ENCODE measurements at regions not wholly inside any gene's neighbourhood (a gene's known extent, or its start where the extent isn't known, plus 50 kb on each side); places are given as distances from the start of the nearest gene placed in this dataset.

DNA sequence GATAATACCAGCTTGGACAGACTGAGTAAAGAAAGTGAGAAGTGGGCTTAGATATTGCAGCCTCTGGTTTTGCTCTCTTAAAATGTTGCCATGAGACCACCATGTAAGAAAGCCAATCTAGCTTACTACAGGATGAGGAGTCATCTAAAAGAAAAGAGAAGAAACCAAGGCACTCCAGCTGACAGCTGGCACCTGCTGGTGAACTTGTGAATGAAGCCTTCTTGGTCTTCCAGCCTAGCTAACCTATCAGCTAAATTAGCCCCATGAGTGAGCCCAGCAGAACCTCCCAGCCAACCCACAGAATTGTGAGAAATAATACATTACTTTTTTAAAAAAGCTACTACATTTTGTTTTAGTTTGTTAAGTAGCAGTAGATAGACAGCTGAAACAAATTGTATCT is 154.5 kb upstream of the QRFPR start:
- no peak for DNase-seq
- intact Hi-C loops (cut with DNase I), result no loop called here

DNA sequence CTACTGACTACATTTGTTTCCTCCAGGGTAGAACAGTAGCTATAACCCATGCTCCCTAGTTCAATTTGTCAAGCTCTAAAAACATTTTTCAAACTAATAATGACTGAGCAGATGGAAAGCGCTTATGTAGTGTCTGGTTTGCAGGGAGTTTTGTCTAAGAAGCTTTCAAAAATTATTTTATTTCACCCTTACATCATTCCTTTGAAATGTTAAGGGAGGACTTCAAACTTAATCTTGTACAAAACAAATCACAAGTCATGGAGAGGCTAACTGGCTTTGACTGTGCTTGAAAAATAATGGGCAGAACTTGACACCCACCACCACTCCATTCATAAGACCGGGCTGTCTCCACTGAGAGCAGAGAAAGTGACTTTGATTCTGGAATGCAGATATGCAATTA is 153.4 kb upstream of the QRFPR start:
- DNase-seq, result no peak
- intact Hi-C loops (cut with DNase I), result no loop called here

- no peak for DNase-seq
- intact Hi-C loops (cut with DNase I), result no loop called here
Measured at GRCh38 chr4:121526509-121526908, 145.7 kb upstream of the QRFPR start.

GRCh38 chr4:121519236-121519838 is 138.5 kb upstream of the QRFPR start:
- intact Hi-C loops (cut with DNase I), result no loop called here
- DNase-seq, result no peak

DNA sequence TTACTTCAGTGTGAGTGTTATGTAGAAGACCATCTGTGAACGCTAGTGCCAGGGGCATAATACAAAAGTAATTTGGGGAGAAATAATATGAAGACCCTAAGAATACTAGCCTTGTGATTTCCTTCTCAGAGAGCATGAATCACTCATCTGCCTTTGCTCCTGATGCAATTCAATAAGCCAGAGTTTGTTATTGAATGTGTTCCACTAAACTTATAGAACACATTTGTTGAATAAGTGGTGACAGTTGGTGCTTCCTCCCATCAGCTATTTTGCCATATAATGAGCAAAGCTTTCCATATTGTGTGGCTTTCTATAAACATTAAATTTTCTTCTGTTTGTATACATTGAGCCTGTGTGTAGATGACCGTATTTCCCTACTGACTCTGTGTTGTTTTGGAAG is 136.4 kb upstream of the QRFPR start:
- DNase-seq, result no peak
- intact Hi-C loops (cut with DNase I), result no loop called here

DNA sequence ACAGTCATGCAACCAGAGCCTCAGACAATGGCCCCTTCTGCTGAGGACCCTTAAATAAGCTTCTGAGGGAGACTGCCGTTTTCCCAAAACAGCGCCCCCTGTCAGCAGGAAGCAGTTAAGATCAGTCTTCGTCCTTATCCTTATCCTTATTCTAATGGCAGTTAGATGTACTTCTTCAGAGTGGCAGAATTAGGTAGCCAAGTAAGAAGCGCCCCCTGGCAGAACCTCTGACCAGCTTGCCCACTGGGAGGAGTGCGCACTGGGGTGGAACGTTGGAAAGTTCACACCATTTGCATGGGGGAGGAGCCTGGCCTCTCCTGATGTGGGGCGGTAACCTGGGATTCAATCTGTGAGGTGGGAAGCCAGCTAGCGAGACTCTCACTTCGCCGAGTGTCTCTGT is 133.6 kb upstream of the QRFPR start:
- DNase-seq, result no peak
- intact Hi-C loops (cut with DNase I), result no loop called here

DNA sequence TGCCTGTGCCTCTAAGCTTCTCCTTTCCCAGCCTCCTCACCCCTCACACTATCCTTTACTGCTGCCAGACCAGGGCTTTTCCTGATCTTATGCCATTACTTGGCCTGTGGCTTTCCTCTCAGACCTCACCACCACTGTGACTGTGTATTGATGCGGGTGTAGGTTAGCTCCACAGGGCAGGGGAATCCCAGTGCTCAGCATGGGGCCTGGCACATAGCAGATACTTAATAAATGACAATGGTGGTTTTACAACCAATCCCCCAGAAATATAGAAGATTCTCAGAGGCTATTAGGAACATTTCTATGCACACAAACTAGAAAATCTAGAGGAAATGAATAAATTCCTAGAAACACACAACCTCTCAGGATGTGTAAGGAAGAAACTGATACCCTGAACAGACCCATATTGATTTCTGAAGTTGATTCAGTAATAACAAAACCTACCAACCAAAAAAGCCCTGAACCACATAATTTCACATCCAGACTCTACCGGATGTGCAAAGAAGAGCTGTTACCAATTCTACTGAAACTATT is 129.6 kb upstream of the QRFPR start:
- intact Hi-C loops (cut with DNase I), result no loop called here
- DNase-seq, result no peak

GRCh38 chr4:121485190-121485804 is 104.5 kb upstream of the QRFPR start:
- no peak for DNase-seq
- intact Hi-C loops (cut with DNase I), result no loop called here

DNA sequence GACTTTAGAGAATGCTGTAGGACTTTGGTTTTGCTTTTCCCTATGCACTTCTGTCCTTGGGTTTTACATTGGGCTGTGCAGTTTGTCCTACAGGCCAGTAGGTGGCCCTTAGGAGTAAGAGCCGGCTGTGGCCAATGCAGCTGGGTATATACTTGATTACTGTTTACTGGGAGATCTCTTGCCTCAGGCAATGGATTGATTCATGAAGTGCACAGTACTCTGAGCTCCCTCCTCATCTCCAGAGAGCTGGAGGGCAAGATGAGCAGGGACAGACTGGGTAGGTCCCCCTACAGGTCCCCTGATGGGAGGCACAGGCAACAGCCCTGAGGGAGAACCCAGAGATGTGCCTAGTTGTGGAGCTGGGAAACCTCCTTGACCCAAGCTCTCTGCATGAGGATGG is 103.8 kb upstream of the QRFPR start:
- intact Hi-C loops (cut with DNase I), result no loop called here
- no peak for DNase-seq

DNA sequence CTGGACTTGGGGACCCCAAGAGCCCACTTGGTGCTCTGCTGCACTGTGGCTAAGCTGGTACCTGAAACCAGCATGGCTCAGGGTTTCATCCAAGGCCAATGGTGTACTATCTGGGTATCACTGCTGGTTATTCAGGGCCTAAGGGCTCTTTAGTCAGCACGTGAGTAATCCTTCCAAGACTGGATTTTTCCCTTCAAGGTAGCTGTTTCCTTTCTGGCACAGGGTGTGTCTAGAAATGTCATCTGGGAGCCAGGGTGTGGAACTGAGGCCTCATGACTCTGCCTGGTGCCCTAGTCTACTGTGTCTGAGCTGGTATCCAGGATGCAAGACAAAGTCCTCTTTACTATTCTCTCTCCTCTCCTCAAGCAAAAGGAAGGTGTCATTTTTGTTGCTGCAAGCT is 99.0 kb upstream of the QRFPR start:
- no peak for DNase-seq
- intact Hi-C loops (cut with DNase I), result no loop called here

- no peak for DNase-seq
- intact Hi-C loops (cut with DNase I), result no loop called here
Measured at GRCh38 chr4:121477480-121477879, 96.7 kb upstream of the QRFPR start.

DNA sequence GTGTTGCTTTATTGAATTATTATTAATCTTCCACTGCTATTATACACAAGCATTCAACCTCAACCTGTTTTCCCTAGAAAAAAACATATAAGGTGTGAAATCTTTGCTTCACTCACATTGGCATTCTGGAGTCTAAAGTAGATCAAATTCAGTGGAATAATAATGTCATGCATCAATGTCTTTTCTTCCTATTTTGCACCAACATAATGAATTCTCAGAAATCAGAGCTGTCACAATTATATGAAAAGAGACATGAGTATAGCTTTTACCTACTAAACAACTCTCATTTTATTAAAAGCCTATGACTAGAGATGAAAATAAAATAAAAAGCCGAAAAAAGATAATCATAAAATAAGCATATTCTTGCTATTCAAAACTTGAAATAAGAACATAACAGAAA is 96.3 kb upstream of the QRFPR start:
- intact Hi-C loops (cut with DNase I), result no loop called here
- DNase-seq, result no peak

GRCh38 chr4:121472937-121473721 is 92.3 kb upstream of the QRFPR start:
- no peak for DNase-seq
- intact Hi-C loops (cut with DNase I), result no loop called here

GRCh38 chr4:121464854-121465253 is 84.0 kb upstream of the QRFPR start:
- intact Hi-C loops (cut with DNase I), result loop anchor here (10.0 kb wide), 1 partner anchor 190 kb away; no protein-coding TSS in a partner anchor
- no peak for DNase-seq

DNA sequence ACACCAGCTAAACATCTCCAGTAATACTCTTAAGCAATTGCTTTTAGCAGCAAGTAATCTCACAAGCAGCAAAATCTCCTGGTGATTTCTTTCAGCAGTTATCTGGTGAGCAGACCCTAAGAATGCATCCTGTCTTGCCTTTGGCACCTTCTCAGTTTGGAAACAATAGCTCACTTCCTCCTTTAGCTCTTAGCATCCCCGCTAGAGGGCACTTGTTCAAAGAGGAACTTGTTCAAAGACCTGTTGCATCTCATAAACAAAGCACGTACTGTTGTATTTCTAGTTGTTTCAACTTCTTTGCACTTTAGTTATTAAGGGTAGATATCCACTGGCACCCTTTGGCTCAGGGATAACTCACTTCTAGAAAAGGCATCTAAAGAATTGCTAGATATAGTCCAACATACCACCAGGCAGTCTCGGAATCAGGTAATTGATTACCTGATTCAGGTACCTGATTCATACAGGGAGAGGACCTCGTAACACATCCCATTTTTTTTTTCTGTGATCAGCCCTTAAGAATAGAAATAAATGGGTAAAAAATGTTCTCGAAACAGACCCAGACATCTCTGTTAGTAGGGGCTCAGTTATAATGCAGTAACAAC is 81.9 kb upstream of the QRFPR start:
- DNase-seq, result peak in 30 of 42 donors; percentile 18 to 78 (median 56)
- intact Hi-C loops (cut with DNase I), result loop anchor here (10.0 kb wide), 1 partner anchor 192 kb away; no protein-coding TSS in a partner anchor

DNA sequence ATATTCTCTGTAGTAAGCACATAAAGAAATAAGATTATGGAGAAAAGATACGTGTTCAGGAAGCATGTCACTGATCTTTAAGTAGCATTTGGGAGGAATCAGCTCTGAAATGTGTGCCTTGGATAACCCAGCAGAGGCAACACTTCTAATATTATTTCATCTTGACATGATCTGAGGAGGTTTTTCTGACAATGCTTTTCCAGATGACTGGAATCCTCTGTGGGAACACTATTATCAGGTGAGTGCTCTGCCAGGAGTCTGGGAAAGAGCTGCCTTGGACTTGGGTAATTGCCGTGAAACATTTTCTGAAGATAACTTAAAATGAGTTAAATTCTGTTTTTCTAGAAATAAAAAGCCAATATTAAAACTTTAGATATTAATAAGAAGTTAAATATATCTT is 78.2 kb upstream of the QRFPR start:
- intact Hi-C loops (cut with DNase I), result no loop called here
- no peak for DNase-seq

GRCh38 chr4:121457278-121457875 is 76.6 kb upstream of the QRFPR start:
- intact Hi-C loops (cut with DNase I), result no loop called here
- no peak for DNase-seq

DNA sequence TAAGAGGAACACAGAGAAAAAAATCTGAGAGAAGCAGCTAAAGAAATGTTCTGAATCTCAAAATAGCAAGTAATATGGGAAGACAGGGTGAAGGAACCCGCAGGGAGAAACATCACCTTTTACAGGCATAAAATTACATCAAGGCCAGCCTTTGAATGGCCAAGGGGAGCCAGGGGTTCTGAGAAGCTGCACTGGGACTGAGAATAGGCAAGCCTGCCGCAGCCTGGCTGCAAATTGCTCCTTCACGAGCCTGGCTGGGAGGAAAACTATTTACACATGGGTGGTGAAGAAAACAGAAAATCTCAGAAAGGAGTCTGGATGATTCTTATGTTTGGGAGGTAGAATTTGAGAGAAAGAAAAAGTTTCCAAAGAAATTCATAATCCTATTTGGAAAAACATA is 74.5 kb upstream of the QRFPR start:
- intact Hi-C loops (cut with DNase I), result no loop called here
- DNase-seq, result no peak

DNA sequence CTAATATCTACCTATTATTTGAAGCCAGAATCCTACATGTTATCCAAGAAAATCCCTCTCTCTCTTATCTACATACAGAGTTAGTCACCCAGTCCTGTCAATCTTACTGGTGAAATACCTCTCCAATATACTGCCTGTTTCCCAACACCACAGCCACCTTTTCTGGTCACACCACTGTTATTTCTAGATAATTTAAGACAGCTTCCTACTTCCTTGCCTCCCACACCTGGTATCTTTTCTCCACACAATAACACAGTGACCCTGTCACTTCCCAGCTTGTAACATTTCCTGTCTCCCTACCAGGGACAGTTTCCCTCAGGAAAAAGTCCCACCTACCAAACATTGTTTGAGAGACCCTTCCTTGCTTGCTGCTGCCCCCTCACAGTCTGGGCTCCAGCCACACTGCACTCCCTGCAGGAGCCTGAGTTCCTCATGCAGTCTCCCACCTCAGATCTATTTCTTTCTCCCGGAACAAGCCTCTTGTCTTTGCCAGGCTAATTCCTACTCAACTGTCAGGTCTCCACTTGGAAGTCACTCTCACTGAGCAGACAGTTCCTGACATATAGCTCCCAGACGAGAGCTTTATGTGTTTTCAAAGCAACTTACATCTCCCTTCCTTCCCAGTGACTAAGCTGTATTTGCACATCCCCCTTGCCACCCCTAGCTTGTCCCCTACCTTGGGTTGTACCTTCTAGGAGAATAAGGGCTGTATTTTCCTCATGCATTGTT is 73.6 kb upstream of the QRFPR start:
- no peak for DNase-seq
- intact Hi-C loops (cut with DNase I), result no loop called here
